Small intestine (tissue), 7 donors: ENCODE measurements at regions not wholly inside any gene's neighbourhood (a gene's known extent, or its start where the extent isn't known, plus 50 kb on each side); places are given as distances from the start of the nearest gene placed in this dataset.

ENCODE experiments used
- DNase-seq, 2 donors: peaks; one replicate each; pipeline versions ENCODE4 v3.0.0 to v3.0.0-alpha.2; 2013
- FAIRE-seq: peaks from 2 replicates; lab custom pipeline; 2012; peaks lifted over from hg19 to GRCh38; lab: Jason Lieb, UNC
- H3K27ac ChIP-seq, 3 donors: one replicate each; pipeline ENCODE4 v1.5.1; 2013; ENCODE audit warnings: low read length in 2 of 3, mild to moderate bottlenecking in 2 of 3, control low read depth in 1 of 3, inconsistent platforms in 1 of 3, low read depth in 1 of 3, moderate library complexity in 1 of 3
- H3K27me3 ChIP-seq, 3 donors: one replicate each; pipeline ENCODE4 v1.6.1; 2013; ENCODE audit warnings: low read length in 3 of 3, inconsistent platforms in 1 of 3; ENCODE audit not compliant: control insufficient read depth in 3 of 3, insufficient read depth in 3 of 3
- H3K36me3 ChIP-seq, 3 donors: one replicate each; pipeline ENCODE4 v1.6.1; 2013; ENCODE audit warnings: low read length in 3 of 3, inconsistent platforms in 1 of 3, low read depth in 1 of 3, mild to moderate bottlenecking in 1 of 3, moderate library complexity in 1 of 3; ENCODE audit not compliant: control insufficient read depth in 3 of 3, insufficient read depth in 2 of 3
- H3K4me1 ChIP-seq, 3 donors: one replicate each; pipeline ENCODE4 v1.6.1; 2013; ENCODE audit warnings: low read length in 2 of 3, inconsistent platforms in 1 of 3, low read depth in 1 of 3, mild to moderate bottlenecking in 1 of 3, moderate library complexity in 1 of 3; ENCODE audit not compliant: control insufficient read depth in 3 of 3, insufficient read depth in 2 of 3
- H3K4me3 ChIP-seq, 3 donors: one replicate each; pipeline ENCODE4 v1.5.1; 2013; ENCODE audit warnings: low read length in 3 of 3, control low read depth in 1 of 3, inconsistent platforms in 1 of 3, low read depth in 1 of 3, mild to moderate bottlenecking in 1 of 3, moderate library complexity in 1 of 3
- H3K9me3 ChIP-seq, 2 donors: one replicate each; pipeline ENCODE4 v1.6.1; 2013; ENCODE audit warnings: low read depth in 1 of 2, low read length in 1 of 2; ENCODE audit not compliant: control insufficient read depth in 2 of 2, insufficient read depth in 1 of 2
- WGBS, 3 donors: extraction: QIAGEN DNeasy Blood & Tissue Kit; methylation state at CpG; one replicate each; pipeline ENCODE4 v1.1.7; 2013; 5-methylcytosine and 5-hydroxymethylcytosine counted together
- donor health status: healthy with polysubstance abuse.
- donor health status: control.
- donor health status: control.
- donor health status: Bipolar disorder and iron deficiency.
- donor health status: healthy.

DNA sequence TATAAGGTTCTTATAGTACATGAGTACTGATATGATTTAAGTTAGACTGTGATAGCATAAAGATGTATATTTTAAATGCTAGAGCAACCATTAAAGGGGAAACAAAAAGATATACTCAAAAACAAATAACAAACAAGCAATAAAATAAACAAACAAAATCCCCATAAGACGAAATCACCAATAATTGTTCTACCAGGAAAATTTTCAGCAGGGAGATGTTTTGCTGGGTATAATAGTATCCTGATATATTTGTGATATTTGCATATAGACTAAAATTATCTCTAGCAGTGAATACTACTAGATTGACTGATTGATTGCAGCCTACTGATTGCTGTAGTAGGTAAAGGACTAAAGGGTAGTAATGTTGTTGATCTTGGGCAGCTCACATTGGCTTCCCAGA lies 177.4 kb downstream of the TMEM182 start:
- Histone ChIP-seq H3K9me3 (no peaks in the 10 kb centered on the region), H3K4me1 (no peaks in the 10 kb centered on the region), H3K27me3 (no peaks in the 10 kb centered on the region), H3K4me3 (no peak overlapping the region), H3K27ac (no peak overlapping the region), H3K36me3 (no peaks in the 10 kb centered on the region)
- FAIRE-seq (no peak), DNase-seq (no peak)
- WGBS, 3 donors: 3 to 41% (median 6%) methylated on average over 1 of the region's 1 CpG

DNA sequence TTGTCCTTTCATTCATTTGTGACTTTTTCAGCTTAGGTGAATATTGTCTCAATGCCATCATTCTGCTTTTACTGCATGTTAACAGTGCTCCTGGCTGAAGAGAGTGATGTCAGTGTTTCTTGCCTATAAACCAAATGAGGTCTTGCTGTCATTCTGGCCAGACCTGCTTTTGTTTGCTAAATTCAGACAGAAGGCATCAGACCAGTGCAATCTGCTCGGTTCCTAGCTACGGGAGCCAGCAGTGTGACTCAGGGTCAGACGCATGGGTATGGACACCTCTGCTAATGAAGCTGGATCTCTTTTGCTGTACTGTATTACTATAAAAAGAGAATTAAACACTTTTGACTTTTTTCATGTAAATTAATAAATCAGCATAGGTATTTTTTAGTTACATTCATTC lies 178.9 kb downstream of the TMEM182 start:
- FAIRE-seq (no peak), DNase-seq (no peak)
- Histone ChIP-seq H3K27me3 (no peaks in the 10 kb centered on the region), H3K9me3 (no peaks in the 10 kb centered on the region), H3K4me3 (no peak overlapping the region), H3K27ac (no peak overlapping the region), H3K4me1 (no peaks in the 10 kb centered on the region), H3K36me3 (no peaks in the 10 kb centered on the region)
- whole genome bisulfite sequencing, 3 donors: 64 to 81% (median 66%) methylated on average over 3 of the region's 3 CpGs

DNA sequence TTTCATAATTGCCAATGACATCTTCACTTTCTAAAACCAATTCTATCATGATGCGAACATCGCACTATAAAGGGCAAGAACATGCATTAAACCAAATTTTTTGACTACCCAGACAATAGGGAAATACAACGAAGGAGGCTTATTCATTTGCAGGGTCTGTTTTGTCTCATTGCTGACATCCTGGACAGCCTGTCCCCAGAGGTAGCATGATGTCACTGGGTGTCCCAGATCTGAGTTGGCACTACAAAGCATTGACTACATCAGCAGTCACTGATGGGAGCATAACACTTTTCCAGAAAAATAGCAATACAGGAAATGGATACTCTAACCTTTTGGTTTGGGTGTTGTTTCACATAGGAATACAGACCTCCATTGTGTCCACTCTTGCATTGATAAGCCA lies 180.3 kb downstream of the TMEM182 start:
- no peaks in the 10 kb centered on the region for H3K9me3 ChIP-seq
- DNase-seq (no peak), FAIRE-seq (no peak)
- WGBS, 3 donors: 83 to 87% (median 86%) methylated on average over 3 of the region's 3 CpGs
- H3K4me3 ChIP-seq: no peak overlapping the region
- H3K4me1 ChIP-seq: no peaks in the 10 kb centered on the region
- H3K27ac ChIP-seq: no peak overlapping the region
- H3K27me3 ChIP-seq: no peaks in the 10 kb centered on the region
- H3K36me3 ChIP-seq: no peaks in the 10 kb centered on the region

DNA sequence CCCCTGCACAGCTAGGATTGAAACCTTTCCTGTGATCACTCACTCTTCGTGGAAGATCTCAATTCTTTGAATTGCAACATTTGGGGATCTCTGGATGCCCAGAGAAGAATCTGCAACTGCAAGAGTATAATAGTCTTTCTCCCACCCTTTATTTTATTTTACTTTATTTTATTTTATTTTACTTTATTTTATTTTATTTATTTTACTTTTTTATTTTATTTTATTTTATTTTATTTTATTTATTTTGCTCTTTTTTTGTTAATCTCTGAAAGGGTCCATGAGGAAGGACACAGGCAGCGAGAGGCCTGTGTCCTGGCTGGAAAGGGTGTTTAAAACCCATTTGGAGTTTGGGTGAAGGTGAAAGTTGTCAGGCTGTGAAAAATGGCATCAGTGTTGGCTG lies 181.4 kb downstream of the TMEM182 start:
- Histone ChIP-seq H3K27me3 (no peaks in the 10 kb centered on the region), H3K27ac (no peak overlapping the region), H3K36me3 (no peaks in the 10 kb centered on the region), H3K4me3 (no peak overlapping the region), H3K4me1 (no peaks in the 10 kb centered on the region), H3K9me3 (no peaks in the 10 kb centered on the region)
- DNase-seq (no peak), FAIRE-seq (peak; percentile 30)
- 80 to 82% (median 82%) methylated on average over 2 of the region's 2 CpGs for WGBS, 3 donors

DNA sequence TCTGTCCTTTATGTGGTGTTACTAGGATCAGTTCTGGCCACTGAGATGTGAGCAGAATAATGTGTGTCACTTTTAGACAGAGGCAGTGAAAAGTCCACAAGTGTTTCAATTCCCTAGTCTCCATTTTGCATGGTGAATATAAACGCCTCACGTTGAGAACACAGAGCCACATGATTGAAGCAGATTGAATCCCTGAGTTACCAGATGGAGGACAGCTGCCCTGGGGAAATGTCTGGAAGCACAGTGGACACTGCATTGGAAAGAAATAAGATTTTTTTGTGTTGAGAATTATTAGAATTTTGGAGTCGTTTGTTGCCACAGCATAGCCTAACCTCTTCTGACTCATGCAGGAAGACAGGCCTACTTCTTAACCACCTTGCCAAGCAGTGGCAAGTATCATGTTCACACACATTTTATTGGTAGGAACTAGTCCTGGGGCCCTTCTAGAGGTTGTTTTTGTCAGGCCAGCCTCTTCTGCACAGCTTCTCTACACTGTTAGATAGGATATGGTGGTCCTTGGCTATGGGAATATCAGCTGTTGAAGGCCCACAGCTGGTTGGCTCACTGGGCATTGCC lies 188.6 kb downstream of the TMEM182 start:
- H3K4me1 ChIP-seq: no peaks in the 10 kb centered on the region
- H3K27me3 ChIP-seq: no peaks in the 10 kb centered on the region
- H3K36me3 ChIP-seq: no peaks in the 10 kb centered on the region
- no peak overlapping the region for H3K4me3 ChIP-seq
- no peak for DNase-seq
- no peak for FAIRE-seq
- no peaks in the 10 kb centered on the region for H3K9me3 ChIP-seq
- 73 to 79% (median 75%) methylated on average over 3 of the region's 3 CpGs for WGBS, 3 donors
- H3K27ac ChIP-seq: no peak overlapping the region

DNA sequence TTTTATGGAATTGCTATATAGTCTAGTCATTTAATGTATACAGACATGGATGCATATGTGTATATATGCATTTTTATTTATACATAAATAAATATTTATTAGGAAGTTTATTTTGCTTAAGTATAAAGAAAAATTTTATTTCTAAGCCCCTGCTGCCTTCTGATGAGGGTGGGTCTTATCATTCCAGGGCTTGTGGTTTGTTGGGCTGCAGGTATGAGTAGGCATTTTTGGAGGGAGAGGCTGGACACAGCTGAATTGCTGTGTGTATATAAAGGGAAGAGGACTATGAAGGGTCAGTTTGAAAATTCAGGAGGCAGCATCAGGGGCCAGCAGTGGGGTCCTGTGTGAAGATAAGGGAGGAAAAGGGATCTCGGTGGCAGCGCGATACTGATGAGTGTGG lies 189.4 kb downstream of the TMEM182 start:
- DNase-seq: no peak
- H3K27ac ChIP-seq: no peak overlapping the region
- WGBS, 3 donors: 85 to 90% (median 85%) methylated on average over 3 of the region's 3 CpGs
- H3K4me3 ChIP-seq: no peak overlapping the region
- FAIRE-seq: no peak
- H3K4me1 ChIP-seq: no peaks in the 10 kb centered on the region
- H3K27me3 ChIP-seq: no peaks in the 10 kb centered on the region
- H3K36me3 ChIP-seq: no peaks in the 10 kb centered on the region
- H3K9me3 ChIP-seq: no peaks in the 10 kb centered on the region

DNA sequence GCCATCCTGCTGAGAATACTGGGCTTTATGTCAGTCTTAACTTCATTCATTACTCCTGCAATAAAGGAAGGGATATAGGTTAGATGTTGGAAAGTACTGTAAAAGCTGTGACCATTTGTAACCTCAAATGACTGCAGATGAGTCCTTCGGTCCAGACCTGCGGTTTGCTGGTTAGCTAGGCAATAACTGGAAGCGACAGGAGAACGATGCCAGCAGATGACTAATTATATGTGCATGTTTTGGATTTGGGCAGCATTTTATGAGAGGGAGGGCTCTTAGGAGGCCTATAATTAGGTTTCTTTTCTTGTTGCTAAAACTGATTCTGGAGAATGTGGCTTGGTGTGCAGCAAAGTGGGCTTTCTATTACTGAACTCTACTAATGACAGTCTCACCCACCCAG lies 205.6 kb downstream of the TMEM182 start:
- H3K27ac ChIP-seq: no peak overlapping the region

DNA sequence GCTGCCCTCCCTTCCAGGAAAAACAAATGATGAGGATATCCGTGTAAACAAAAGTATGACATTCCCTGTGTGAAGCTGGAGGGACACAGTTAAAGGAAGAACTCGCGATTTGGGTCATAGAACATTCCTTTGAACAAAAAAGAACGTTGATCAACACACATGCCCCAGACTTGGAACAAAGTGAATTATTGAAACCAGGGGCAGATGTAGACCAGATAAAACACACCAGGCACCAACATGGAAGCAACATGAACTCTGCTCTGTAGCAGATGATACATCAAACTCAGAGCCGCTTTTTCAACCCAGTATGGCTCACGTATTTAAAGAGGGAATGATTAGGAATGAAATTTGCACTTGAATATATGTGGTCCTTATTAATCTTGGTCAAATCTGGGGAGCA lies 206.5 kb downstream of the TMEM182 start:
- H3K27ac ChIP-seq: no peak overlapping the region
- FAIRE-seq: no peak
- 69 to 79% (median 77%) methylated on average over 6 of the region's 6 CpGs for WGBS, 3 donors

More for the DNA sequence above, 205.6 kb downstream of the TMEM182 start:
- Histone ChIP-seq H3K9me3 (no peaks in the 10 kb centered on the region), H3K36me3 (no peaks in the 10 kb centered on the region), H3K4me3 (no peak overlapping the region), H3K4me1 (no peaks in the 10 kb centered on the region), H3K27me3 (peaks cover 0 to 3% (median 0%) of the 10 kb centered on the region in 3 donors)
- DNase-seq (no peak), FAIRE-seq (no peak)
- 85 to 89% (median 86%) methylated on average over 4 of the region's 4 CpGs for WGBS, 3 donors

DNA sequence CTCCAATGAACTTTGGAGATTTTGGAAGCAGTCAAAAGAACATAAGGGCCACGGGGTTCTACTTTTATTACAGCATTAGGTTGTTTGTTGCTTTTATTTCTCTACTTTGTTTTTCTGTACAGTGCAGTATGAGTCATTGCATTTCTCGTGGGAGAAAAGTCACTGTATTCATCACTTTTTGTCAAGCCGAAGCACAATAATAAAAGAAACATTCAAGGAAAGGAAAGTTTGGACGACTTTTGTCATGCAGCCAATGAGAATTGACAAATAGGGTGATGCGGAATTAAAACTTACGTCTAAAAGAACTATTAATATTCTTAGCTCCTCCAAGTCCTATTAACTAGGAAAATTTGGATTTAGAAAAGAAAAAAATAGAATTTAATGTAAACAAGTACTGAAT lies 209.9 kb downstream of the TMEM182 start:
- no peaks in the 10 kb centered on the region for H3K36me3 ChIP-seq

More for the DNA sequence above, 206.5 kb downstream of the TMEM182 start:
- Histone ChIP-seq H3K4me3 (no peak overlapping the region), H3K27me3 (no peaks in the 10 kb centered on the region), H3K4me1 (no peaks in the 10 kb centered on the region), H3K36me3 (no peaks in the 10 kb centered on the region), H3K9me3 (no peaks in the 10 kb centered on the region)
- no peak for DNase-seq

More for the DNA sequence above, 209.9 kb downstream of the TMEM182 start:
- no peak for DNase-seq
- Histone ChIP-seq H3K9me3 (no peaks in the 10 kb centered on the region), H3K27me3 (no peaks in the 10 kb centered on the region), H3K27ac (no peak overlapping the region), H3K4me3 (no peak overlapping the region), H3K4me1 (no peaks in the 10 kb centered on the region)
- no peak for FAIRE-seq
- 63 to 82% (median 75%) methylated on average over 6 of the region's 6 CpGs for WGBS, 3 donors
